Kidney epithelial cell (primary cell): ENCODE measurements at regions not wholly inside any gene's neighbourhood (a gene's known extent, or its start where the extent isn't known, plus 50 kb on each side); places are given as distances from the start of the nearest gene placed in this dataset.
"Not testable (repeated sequence)": the region's sequence is repeated elsewhere in the genome, so short reads cannot be mapped to it uniquely, and the experiment has no call there.

ENCODE experiments used
- DNase-seq: peaks from one replicate; pipeline ENCODE4 v3.0.0-alpha.2; 2010; ENCODE audit warnings: low read depth
- H3K27me3 ChIP-seq: 2 replicates; pipeline ENCODE4 v1.6.0; 2011; ENCODE audit warnings: low read length; ENCODE audit not compliant: control insufficient read depth, insufficient read depth
- H3K36me3 ChIP-seq: 2 replicates; pipeline ENCODE4 v1.5.1; 2011; ENCODE audit warnings: low read length; ENCODE audit not compliant: control insufficient read depth, insufficient read depth
- H3K4me3 ChIP-seq: 2 replicates; pipeline ENCODE4 v1.5.1; 2011; ENCODE audit warnings: low read depth, mild to moderate bottlenecking, control low read depth, low read length
- CTCF ChIP-seq: IDR thresholded peaks from 2 replicates; pipeline ENCODE4 v1.5.1; 2011; ENCODE audit warnings: mild to moderate bottlenecking, moderate library complexity, low read length, control low read depth, inconsistent platforms; ENCODE audit not compliant: insufficient read depth, poor library complexity, severe bottlenecking

GRCh38 chr6:153325661-153326060, 194.6 kb upstream of the RGS17 start:
- Histone ChIP-seq H3K27me3 (no peaks in the 10 kb centered on the region), H3K4me3 (no peak overlapping the region), H3K36me3 (no peaks in the 10 kb centered on the region)
- TF ChIP-seq CTCF: no peak
- no peak for DNase-seq

- Histone ChIP-seq H3K36me3 (no peaks in the 10 kb centered on the region), H3K4me3 (no peak overlapping the region), H3K27me3 (no peaks in the 10 kb centered on the region)
- DNase-seq: peak; percentile 39
- TF ChIP-seq CTCF: peak; percentile 82
These were observed 181.6 kb upstream of the RGS17 start for GRCh38 chr6:153312634-153313033.

GRCh38 chr6:153309651-153310050, 178.6 kb upstream of the RGS17 start:
- TF ChIP-seq CTCF: no peak
- Histone ChIP-seq H3K36me3 (no peaks in the 10 kb centered on the region), H3K27me3 (no peaks in the 10 kb centered on the region), H3K4me3 (no peak overlapping the region)
- no peak for DNase-seq

- Histone ChIP-seq H3K4me3 (no peak overlapping the region), H3K27me3 (no peaks in the 10 kb centered on the region), H3K36me3 (no peaks in the 10 kb centered on the region)
- no peak for TF ChIP-seq CTCF
- DNase-seq: no peak
These were observed 171.1 kb upstream of the RGS17 start for GRCh38 chr6:153302133-153302532.

GRCh38 chr6:153301602-153302001, 170.5 kb upstream of the RGS17 start:
- Histone ChIP-seq H3K27me3 (no peaks in the 10 kb centered on the region), H3K36me3 (no peaks in the 10 kb centered on the region), H3K4me3 (no peak overlapping the region)
- TF ChIP-seq CTCF: no peak
- DNase-seq: no peak

GRCh38 chr6:153282456-153282855, 151.4 kb upstream of the RGS17 start:
- H3K27me3 ChIP-seq, DNase-seq, H3K4me3 ChIP-seq, H3K36me3 ChIP-seq: not testable (repeated sequence)
